Activated T-cell treated with anti-CD3 and anti-CD28 coated beads, Interleukin-2, amount 50 U/mL, for 4 hours (primary cell): ENCODE measurements at regions not wholly inside any gene's neighbourhood (a gene's known extent, or its start where the extent isn't known, plus 50 kb on each side); places are given as distances from the start of the nearest gene placed in this dataset.

Experiments
- ATAC-seq, 2 donors: fragments of 200-7000 bp; cut with Tn5 transposase; one replicate each; pipeline ENCODE4 v1.10.0; 2021
- DNase-seq: peaks from one replicate; pipeline ENCODE4 v3.0.0-alpha.2; 2020
- H3K27me3 Mint-ChIP-seq: one replicate; pipeline ENCODE4 v1.8.0; 2021; ENCODE audit warnings: low read depth, mixed read lengths
- H3K36me3 Mint-ChIP-seq: one replicate; pipeline ENCODE4 v1.8.0; 2022; ENCODE audit warnings: mixed read lengths; ENCODE audit not compliant: insufficient read depth
- H3K4me1 Mint-ChIP-seq: one replicate; pipeline ENCODE4 v1.8.0; 2021; ENCODE audit warnings: low read depth, mixed read lengths
- H3K4me3 Mint-ChIP-seq: one replicate; pipeline ENCODE4 v1.8.0; 2021; ENCODE audit warnings: mild to moderate bottlenecking, moderate library complexity, mixed read lengths
- H3K9me3 Mint-ChIP-seq: one replicate; pipeline ENCODE4 v1.8.0; 2021; ENCODE audit warnings: mixed read lengths

DNA sequence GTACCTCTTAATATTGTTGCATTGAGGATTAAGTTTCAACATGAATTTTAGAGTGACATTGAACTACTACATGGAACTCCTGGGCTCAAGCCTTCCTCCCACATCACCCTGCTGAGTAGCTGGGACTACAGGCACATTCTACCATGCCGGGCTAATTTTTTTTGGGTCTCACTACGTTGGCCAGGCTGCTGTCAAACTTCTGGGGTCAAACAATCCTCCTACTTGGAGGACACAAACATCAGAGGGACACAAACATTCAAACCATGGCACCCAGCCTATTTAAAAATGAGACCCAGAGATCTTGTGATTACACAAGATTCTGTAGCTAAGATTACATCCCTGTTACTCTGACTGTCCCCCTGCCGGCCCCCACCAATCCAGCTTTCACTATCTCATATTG, 180.9 kb downstream of the KCNRG start:
- no peak for ATAC-seq
- Mint-ChIP-seq H3K4me1 (peaks cover 5% of the 10 kb centered on the region), H3K36me3 (no peaks in the 10 kb centered on the region), H3K27me3 (no peaks in the 10 kb centered on the region), H3K4me3 (no peak overlapping the region), H3K9me3 (no peaks in the 10 kb centered on the region)
- DNase-seq: no peak

DNA sequence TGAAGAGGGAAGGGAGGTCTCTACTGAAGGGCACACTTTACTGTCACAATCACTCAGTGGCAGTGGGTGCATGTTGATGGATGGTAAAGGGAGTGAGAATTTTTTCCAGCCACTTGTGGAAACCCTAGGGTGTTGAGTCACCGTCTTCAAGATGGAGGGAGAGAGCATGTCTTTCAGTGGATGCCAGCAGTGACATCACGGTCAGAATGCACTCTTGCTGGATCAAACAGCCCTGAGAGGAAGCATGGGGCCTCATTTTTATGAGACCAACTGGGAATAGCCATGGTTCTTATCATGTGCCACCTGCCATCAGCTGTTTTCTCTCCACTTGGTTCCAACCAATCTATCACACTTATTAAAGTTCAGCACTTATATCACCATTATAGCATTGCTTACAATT, 182.5 kb downstream of the KCNRG start:
- no peaks in the 10 kb centered on the region for H3K36me3 Mint-ChIP-seq
- H3K4me3 Mint-ChIP-seq: no peak overlapping the region
- ATAC-seq (no peak), DNase-seq (no peak)
- no peaks in the 10 kb centered on the region for H3K4me1 Mint-ChIP-seq
- no peaks in the 10 kb centered on the region for H3K9me3 Mint-ChIP-seq
- H3K27me3 Mint-ChIP-seq: no peaks in the 10 kb centered on the region

DNA sequence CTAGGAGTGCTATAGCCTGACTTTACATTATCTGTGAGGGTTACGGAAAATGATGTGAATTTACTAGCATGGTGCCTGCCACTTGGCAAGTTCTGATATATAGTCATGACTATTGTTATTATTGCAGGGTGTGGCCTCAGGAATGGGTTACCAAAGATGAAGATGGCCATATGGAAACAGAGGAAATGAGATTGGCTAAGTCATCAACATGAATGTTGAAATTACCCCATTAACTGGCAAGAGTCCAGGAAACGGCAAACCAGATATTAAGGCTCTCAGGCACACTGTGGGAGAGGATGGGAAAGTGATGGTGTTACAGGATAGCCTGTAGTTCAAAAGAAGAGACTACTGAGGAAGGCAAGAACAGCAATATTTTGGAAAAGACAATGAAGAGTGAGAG, 183.3 kb downstream of the KCNRG start:
- no peaks in the 10 kb centered on the region for H3K9me3 Mint-ChIP-seq
- ATAC-seq (no peak), DNase-seq (no peak)
- no peak overlapping the region for H3K4me3 Mint-ChIP-seq
- H3K4me1 Mint-ChIP-seq: no peaks in the 10 kb centered on the region
- H3K27me3 Mint-ChIP-seq: no peaks in the 10 kb centered on the region
- no peaks in the 10 kb centered on the region for H3K36me3 Mint-ChIP-seq

DNA sequence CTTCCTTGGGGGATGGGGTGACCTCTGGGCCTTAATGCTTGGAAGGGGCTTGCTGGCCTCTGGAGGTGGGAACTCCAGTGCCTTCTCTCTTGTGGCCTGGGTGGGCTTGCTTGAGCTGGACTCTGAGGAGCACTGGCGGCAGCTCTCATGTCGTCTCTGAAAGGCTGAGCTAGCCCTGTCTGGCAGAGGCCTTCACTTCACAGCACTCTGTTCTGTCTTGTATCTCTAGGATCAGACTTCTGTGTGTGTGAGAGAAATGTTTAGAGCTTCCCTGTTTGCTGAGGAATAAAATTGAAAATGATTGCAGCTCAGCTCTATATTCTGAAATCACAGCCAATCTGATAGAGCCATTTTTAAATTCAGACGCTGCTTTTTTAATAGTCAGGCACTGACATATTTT, 185.3 kb downstream of the KCNRG start:
- ATAC-seq: no peak
- Mint-ChIP-seq H3K9me3 (no peaks in the 10 kb centered on the region), H3K4me3 (no peak overlapping the region), H3K4me1 (no peaks in the 10 kb centered on the region), H3K36me3 (no peaks in the 10 kb centered on the region), H3K27me3 (no peaks in the 10 kb centered on the region)
- DNase-seq: no peak

DNA sequence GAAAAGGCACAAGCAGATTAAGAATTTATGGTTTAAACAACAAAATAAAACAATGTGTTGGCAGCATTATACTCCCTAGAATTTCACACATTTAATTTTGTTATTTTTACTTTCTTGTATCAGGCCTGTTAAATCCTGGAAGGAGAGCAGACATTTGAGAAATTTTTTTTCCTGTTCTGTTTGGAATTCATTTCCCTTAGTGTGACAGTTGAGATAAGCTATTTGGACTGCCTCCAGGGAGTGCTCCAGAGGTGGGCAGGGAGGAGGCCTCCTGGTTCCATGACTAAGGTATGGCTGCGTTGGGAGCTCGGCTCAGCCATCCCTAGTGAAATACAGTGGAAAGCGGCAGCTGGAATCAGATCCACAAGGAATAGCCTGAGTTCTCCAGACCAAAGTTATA, 185.7 kb downstream of the KCNRG start:
- no peaks in the 10 kb centered on the region for H3K4me1 Mint-ChIP-seq
- ATAC-seq (no peak), DNase-seq (no peak)
- H3K27me3 Mint-ChIP-seq: no peaks in the 10 kb centered on the region
- H3K4me3 Mint-ChIP-seq: no peak overlapping the region
- no peaks in the 10 kb centered on the region for H3K9me3 Mint-ChIP-seq
- no peaks in the 10 kb centered on the region for H3K36me3 Mint-ChIP-seq

DNA sequence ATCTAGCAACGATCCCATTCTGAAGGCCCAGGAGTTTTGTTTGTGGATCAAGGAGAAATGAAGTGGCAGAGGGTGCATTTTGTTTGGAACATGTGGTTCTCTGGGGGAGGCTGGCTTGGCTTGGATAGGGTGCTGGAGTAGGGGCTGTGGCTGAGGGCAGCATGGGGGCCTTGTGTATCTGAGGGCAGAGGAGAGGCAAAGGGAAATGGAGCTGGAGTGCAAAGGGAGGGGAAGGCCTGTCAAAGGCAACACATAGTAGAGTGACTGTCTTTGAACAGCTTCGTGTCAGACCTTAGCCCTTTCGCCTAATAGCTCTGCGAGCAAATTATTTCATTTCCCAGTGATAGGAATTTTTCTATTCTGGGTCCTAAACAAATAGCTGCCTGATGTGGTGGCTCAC, 187.2 kb downstream of the KCNRG start:
- no peak for DNase-seq
- no peak for ATAC-seq
- no peaks in the 10 kb centered on the region for H3K4me1 Mint-ChIP-seq
- no peaks in the 10 kb centered on the region for H3K27me3 Mint-ChIP-seq
- H3K9me3 Mint-ChIP-seq: no peaks in the 10 kb centered on the region
- no peaks in the 10 kb centered on the region for H3K36me3 Mint-ChIP-seq
- no peak overlapping the region for H3K4me3 Mint-ChIP-seq

DNA sequence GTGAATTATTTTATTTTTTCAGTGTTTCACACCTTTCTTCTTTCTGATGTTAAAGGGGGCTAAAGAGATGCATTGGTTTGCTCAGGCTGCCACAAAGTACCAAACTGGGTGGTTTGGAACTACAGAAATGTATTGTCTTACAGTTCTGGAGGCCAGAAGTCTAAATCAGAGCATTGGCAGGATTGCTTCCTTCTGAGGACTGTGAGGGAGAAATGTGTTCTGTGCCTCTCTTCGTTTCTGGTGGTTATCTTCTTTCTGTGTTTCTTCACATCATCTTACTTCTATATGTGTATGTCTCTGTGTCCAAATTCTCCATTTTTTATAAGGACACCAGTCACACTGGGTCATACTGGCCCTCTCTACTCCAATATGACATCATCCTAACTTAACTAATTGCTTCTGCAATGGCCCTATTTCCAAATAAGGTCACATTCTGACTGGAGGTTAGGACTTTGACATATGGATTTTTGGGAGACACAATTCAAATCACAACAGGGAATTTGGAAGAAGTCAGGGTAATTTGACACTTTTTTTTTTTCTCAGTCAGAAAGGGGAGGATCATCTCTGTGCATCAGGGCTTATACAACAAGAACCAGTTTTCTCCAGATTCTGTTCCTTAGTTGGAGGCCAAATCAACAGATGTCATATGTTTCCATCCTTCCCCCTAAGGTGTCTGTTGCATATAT, 188.2 kb downstream of the KCNRG start:
- Mint-ChIP-seq H3K9me3 (no peaks in the 10 kb centered on the region), H3K27me3 (no peaks in the 10 kb centered on the region)

DNA sequence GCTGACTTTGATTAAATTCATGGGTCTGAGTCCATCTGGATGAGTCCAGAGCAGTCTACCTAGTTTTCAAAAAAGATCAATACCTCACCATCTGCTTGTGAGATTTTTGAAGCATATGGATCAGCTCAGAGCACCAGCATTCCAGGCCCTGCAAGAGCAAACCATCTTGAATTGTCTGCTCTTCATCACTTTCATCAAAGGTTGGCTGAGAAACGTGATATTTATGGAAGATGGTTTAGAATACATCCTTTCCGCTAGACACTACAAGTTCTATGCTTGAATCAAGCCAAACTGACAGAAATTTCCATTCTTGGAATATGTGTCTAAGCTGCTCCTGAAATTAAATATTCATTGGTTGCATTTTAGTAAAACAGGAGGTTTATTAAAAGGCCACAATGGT, 190.3 kb downstream of the KCNRG start:
- H3K4me3 Mint-ChIP-seq: no peak overlapping the region
- DNase-seq (no peak), ATAC-seq (no peak)
- H3K36me3 Mint-ChIP-seq: no peaks in the 10 kb centered on the region
- peaks cover 8% of the 10 kb centered on the region for H3K4me1 Mint-ChIP-seq
- no peaks in the 10 kb centered on the region for H3K27me3 Mint-ChIP-seq
- no peaks in the 10 kb centered on the region for H3K9me3 Mint-ChIP-seq

More for the DNA sequence above, 188.2 kb downstream of the KCNRG start:
- ATAC-seq (no peak), DNase-seq (no peak)
- peaks cover 1% of the 10 kb centered on the region for H3K4me1 Mint-ChIP-seq
- no peaks in the 10 kb centered on the region for H3K36me3 Mint-ChIP-seq
- H3K4me3 Mint-ChIP-seq: no peak overlapping the region

DNA sequence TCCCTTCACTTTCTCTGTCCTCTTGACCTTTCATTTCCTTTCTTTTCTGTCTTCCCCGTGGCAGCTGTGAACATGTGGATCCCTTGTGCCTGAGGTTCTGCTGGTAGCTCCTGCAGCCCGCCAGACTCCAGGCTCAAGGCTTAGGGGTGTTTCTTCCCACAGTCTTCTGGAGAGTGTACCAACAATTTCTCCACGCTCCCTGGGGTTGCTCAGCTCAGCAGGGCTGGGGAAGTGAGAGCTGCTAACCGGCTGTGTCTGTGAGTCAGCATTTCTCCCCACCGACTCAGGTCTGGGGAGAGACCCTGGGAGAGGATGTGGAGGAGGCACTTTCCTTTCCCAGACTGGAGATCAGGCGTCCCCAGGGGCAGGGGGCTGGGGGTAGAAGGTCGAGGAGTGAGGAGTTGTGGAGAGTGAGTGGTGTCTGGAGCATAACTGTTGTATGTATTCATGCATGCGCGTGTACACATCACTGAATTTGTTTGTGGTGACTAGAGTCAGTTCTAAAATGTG, 193.6 kb downstream of the KCNRG start:
- peaks cover 10% of the 10 kb centered on the region for H3K9me3 Mint-ChIP-seq
- peaks cover 8% of the 10 kb centered on the region for H3K4me1 Mint-ChIP-seq
- no peak overlapping the region for H3K4me3 Mint-ChIP-seq
- peak; percentile 32 to 46 for ATAC-seq
- H3K27me3 Mint-ChIP-seq: no peaks in the 10 kb centered on the region
- peaks cover 1% of the 10 kb centered on the region for H3K36me3 Mint-ChIP-seq
- DNase-seq: no peak

DNA sequence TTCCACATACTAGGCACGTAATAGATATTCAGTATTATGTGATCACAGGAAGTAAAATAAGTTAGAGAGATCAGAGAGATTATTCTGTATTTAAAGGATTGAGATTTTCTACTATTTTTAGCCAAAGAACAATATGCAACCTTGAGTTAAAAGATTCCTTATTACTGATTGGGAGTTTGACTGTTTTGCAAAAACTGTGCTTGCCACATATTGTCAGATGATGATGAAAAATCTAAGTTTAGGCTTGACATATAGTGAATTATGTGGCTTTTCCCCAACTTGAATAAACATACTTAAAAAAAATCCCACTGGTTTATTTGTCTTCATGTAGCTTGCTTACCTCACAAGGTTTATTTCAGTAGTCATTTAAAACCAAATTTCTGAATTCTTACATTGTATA, 194.4 kb downstream of the KCNRG start:
- H3K4me1 Mint-ChIP-seq: peaks cover 14% of the 10 kb centered on the region
- ATAC-seq (no peak), DNase-seq (no peak)
- no peak overlapping the region for H3K4me3 Mint-ChIP-seq
- H3K9me3 Mint-ChIP-seq: peaks cover 10% of the 10 kb centered on the region
- peaks cover 1% of the 10 kb centered on the region for H3K36me3 Mint-ChIP-seq
- H3K27me3 Mint-ChIP-seq: no peaks in the 10 kb centered on the region

DNA sequence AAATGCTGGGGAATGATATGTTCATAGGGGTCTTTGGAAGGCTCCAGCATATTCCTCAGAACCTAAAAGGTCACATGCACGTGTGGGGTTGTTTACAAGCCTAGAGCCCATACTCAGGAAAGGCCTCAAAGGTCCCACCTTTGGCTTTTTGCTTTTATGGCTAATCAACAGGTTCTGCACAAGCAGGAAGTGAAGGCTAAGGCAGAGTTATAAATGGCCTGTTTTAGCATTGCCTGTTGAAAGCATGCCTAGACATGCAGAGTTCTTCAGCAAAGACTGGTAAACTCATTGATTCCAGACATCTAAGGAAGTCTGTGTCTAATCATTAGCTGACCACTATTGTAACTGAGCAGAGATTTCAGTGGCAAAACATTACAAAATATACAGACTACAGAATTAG, 198.3 kb downstream of the KCNRG start:
- Mint-ChIP-seq H3K9me3 (peaks cover 25% of the 10 kb centered on the region), H3K4me1 (peaks cover 20% of the 10 kb centered on the region), H3K4me3 (no peak overlapping the region), H3K27me3 (no peaks in the 10 kb centered on the region), H3K36me3 (peaks cover 4% of the 10 kb centered on the region)
- no peak for ATAC-seq
- DNase-seq: no peak

DNA sequence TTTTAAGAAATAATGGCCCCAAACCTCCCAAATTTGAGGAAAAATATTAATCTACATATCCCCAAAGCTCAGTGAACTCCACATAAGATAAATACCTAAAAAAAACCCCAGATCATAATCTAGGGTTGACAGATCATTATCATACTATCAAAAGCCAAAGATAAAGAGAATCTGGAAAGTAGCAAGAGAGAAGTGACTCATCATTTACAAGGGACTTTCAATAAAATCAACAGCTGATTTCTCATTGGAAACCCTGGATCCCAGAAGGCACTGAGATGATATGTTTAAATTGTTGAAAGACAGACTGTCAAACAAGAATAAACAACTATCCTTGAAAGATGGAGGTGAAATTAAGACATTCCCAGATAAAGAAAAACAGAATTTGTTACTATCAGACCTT, 199.3 kb downstream of the KCNRG start:
- peaks cover 25% of the 10 kb centered on the region for H3K9me3 Mint-ChIP-seq
- no peak overlapping the region for H3K4me3 Mint-ChIP-seq
- H3K4me1 Mint-ChIP-seq: peaks cover 14% of the 10 kb centered on the region
- peaks cover 4% of the 10 kb centered on the region for H3K36me3 Mint-ChIP-seq
- no peak for DNase-seq
- H3K27me3 Mint-ChIP-seq: no peaks in the 10 kb centered on the region
- ATAC-seq: peak; percentile 52 to 53

DNA sequence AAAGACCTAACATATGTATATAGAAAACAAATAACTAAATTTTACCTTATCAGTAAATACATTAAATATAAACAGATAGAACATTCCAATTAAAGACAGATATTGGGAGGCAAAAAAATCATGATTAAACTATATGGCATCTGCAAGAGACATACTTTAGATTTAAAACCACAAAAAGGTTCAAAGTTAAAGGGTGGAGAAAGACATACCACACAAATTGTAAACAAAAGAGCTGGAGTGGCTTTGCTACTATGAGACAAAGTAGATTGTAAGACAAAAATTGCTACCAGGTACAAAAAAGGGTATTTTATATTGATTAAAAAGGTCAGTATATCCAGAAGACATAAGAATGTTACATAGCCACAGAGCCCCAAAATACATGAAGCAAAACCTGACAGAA, 200.2 kb downstream of the KCNRG start:
- peaks cover 25% of the 10 kb centered on the region for H3K9me3 Mint-ChIP-seq

DNA sequence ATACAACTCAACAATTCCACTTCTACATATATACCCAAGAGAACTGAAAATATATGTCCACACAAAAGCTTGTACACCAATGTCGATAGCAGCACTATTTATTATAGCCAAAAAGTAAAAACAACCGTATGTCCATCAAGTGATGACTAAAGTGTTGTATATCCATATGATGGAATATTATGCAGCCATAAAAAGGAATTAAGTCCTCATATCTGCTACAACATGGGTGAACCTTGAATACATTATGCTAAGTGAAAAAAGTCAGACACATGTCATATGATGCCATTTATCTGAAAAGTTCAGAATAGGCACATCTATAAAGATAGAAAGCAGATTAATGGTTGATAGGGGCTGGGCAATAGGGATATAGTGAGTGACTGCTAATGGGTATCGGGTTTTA, 204.5 kb downstream of the KCNRG start:
- Mint-ChIP-seq H3K9me3 (peaks cover 15% of the 10 kb centered on the region), H3K27me3 (no peaks in the 10 kb centered on the region), H3K4me3 (no peak overlapping the region), H3K4me1 (peaks cover 41% of the 10 kb centered on the region), H3K36me3 (peaks cover 3% of the 10 kb centered on the region)
- DNase-seq (no peak), ATAC-seq (no peak)

More for the DNA sequence above, 200.2 kb downstream of the KCNRG start:
- Mint-ChIP-seq H3K4me3 (no peak overlapping the region), H3K27me3 (no peaks in the 10 kb centered on the region), H3K36me3 (peaks cover 4% of the 10 kb centered on the region), H3K4me1 (peaks cover 14% of the 10 kb centered on the region)
- no peak for DNase-seq
- no peak for ATAC-seq

DNA sequence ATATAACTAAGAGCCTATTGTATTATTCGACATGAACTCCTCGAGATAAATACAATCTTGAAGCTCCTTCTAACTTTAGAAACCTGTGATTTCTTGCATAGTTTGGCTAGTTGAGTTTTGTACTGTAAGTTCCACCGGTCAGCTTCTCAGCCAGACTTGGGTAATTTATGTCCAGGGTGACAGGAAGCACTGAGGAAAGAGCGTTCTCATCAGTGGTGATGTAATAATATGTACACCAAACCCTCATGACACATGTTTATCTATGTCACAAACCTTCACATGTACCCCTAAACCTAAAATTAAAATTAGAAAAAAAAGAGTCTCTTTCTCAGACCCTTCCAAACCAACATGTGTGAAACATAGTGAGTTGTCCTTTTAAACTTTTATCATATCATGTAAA, 205.7 kb downstream of the KCNRG start:
- Mint-ChIP-seq H3K4me3 (no peak overlapping the region), H3K27me3 (no peaks in the 10 kb centered on the region), H3K4me1 (peaks cover 45% of the 10 kb centered on the region), H3K9me3 (peaks cover 15% of the 10 kb centered on the region), H3K36me3 (peaks cover 3% of the 10 kb centered on the region)
- no peak for ATAC-seq
- DNase-seq: no peak
